SK-N-SH treated with all-trans-retinoic acid at 6 μM for 48 hours (cell line): ENCODE measurements at regions not wholly inside any gene's neighbourhood (a gene's known extent, or its start where the extent isn't known, plus 50 kb on each side); places are given as distances from the start of the nearest gene placed in this dataset.

ENCODE experiments used
- BACH2 ChIP-seq: fragments of 250-450 bp; sonication (Bioruptor Pico); IDR thresholded peaks from 2 replicates; pipeline ENCODE4 v1.9.0; 2021; ENCODE audit warnings: mild to moderate bottlenecking, borderline replicate concordance
- ESRRG ChIP-seq: fragments of 250-450 bp; sonication (Bioruptor Pico); IDR thresholded peaks from 2 replicates; pipeline ENCODE4 v1.6.1; 2021; ENCODE audit warnings: mild to moderate bottlenecking
- ISL1 ChIP-seq: fragments of 250-450 bp; sonication (Bioruptor Pico); IDR thresholded peaks from 2 replicates; pipeline ENCODE4 v2.1.2; 2022; ENCODE audit warnings: mild to moderate bottlenecking, moderate library complexity
- OSR1 ChIP-seq: fragments of 250-450 bp; sonication (Bioruptor Pico); IDR thresholded peaks from 2 replicates; pipeline ENCODE4 v1.8.0; 2022; ENCODE audit warnings: moderate library complexity, mild to moderate bottlenecking, inconsistent platforms
- PATZ1 ChIP-seq: fragments of 250-450 bp; sonication (Bioruptor Pico); IDR thresholded peaks from 2 replicates; pipeline ENCODE4 v1.8.0; 2020; ENCODE audit warnings: mild to moderate bottlenecking, moderate library complexity, borderline replicate concordance
- RARB ChIP-seq: fragments of 250-450 bp; sonication (Bioruptor Pico); IDR thresholded peaks from 2 replicates; pipeline ENCODE4 v1.8.0; 2021; ENCODE audit warnings: mild to moderate bottlenecking, moderate library complexity
- SNAI2 ChIP-seq: fragments of 250-450 bp; sonication (Bioruptor Pico); IDR thresholded peaks from 2 replicates; pipeline ENCODE4 v1.5.0; 2020; ENCODE audit warnings: mild to moderate bottlenecking, moderate library complexity
- TOX ChIP-seq: fragments of 250-450 bp; sonication (Bioruptor Pico); IDR thresholded peaks from 2 replicates; pipeline ENCODE4 v1.8.0; 2021; ENCODE audit warnings: mild to moderate bottlenecking, moderate library complexity, borderline replicate concordance
- ZC3H10 ChIP-seq: fragments of 250-450 bp; sonication (Bioruptor Pico); IDR thresholded peaks from 2 replicates; pipeline ENCODE4 v1.5.1; 2021; ENCODE audit warnings: mild to moderate bottlenecking, moderate library complexity
- ZFP3 ChIP-seq: fragments of 250-450 bp; sonication (Bioruptor Pico); IDR thresholded peaks from 2 replicates; pipeline ENCODE4 v1.5.0; 2020; ENCODE audit warnings: mild to moderate bottlenecking, moderate library complexity
- ZFP30 ChIP-seq: fragments of 450-650 bp; formaldehyde crosslinking; IDR thresholded peaks from 2 replicates; pipeline ENCODE4 v1.5.0; 2022; ENCODE audit warnings: mild to moderate bottlenecking, moderate library complexity
- ZNF70 ChIP-seq: fragments of 450-650 bp; formaldehyde crosslinking; IDR thresholded peaks from 2 replicates; pipeline ENCODE4 v1.5.0; 2020; ENCODE audit warnings: mild to moderate bottlenecking, moderate library complexity
- TF ChIP-seq, protein P1 (sequence below): fragments of 250-450 bp; sonication (Bioruptor Pico); IDR thresholded peaks from 2 replicates; pipeline ENCODE4 v1.5.1; 2020; ENCODE audit warnings: low read depth, mild to moderate bottlenecking, moderate library complexity
- TF ChIP-seq, protein P2 (sequence below): fragments of 250-450 bp; sonication (Bioruptor Pico); IDR thresholded peaks from 2 replicates; pipeline ENCODE4 v1.5.1; 2021; ENCODE audit warnings: mild to moderate bottlenecking, moderate library complexity

- TF ChIP-seq, protein P1, sequence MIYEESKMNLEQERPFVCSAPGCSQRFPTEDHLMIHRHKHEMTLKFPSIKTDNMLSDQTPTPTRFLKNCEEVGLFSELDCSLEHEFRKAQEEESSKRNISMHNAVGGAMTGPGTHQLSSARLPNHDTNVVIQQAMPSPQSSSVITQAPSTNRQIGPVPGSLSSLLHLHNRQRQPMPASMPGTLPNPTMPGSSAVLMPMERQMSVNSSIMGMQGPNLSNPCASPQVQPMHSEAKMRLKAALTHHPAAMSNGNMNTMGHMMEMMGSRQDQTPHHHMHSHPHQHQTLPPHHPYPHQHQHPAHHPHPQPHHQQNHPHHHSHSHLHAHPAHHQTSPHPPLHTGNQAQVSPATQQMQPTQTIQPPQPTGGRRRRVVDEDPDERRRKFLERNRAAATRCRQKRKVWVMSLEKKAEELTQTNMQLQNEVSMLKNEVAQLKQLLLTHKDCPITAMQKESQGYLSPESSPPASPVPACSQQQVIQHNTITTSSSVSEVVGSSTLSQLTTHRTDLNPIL (CRISPR knock-in tag), result no peak
- TF ChIP-seq ESRRG (CRISPR knock-in tag) (no peak), ZC3H10 (no peak), SNAI2 (CRISPR knock-in tag) (no peak), RARB (CRISPR knock-in tag) (no peak), ZFP30 (CRISPR knock-in tag) (no peak), ZFP3 (CRISPR knock-in tag) (no peak), TOX (CRISPR knock-in tag) (no peak), ISL1 (no peak), OSR1 (CRISPR knock-in tag) (no peak), BACH2 (CRISPR knock-in tag) (no peak), ZNF70 (CRISPR knock-in tag) (no peak), PATZ1 (CRISPR knock-in tag) (no peak)
- TF ChIP-seq, protein P2, sequence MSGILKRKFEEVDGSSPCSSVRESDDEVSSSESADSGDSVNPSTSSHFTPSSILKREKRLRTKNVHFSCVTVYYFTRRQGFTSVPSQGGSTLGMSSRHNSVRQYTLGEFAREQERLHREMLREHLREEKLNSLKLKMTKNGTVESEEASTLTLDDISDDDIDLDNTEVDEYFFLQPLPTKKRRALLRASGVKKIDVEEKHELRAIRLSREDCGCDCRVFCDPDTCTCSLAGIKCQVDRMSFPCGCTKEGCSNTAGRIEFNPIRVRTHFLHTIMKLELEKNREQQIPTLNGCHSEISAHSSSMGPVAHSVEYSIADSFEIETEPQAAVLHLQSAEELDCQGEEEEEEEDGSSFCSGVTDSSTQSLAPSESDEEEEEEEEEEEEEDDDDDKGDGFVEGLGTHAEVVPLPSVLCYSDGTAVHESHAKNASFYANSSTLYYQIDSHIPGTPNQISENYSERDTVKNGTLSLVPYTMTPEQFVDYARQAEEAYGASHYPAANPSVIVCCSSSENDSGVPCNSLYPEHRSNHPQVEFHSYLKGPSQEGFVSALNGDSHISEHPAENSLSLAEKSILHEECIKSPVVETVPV (CRISPR knock-in tag), result no peak
These were observed 600.6 kb upstream of the SEMA6D start for GRCh38 chr15:47116698-47117097.
